ENCODE measurements at regions not wholly inside any gene's neighbourhood (a gene's known extent, or its start where the extent isn't known, plus 50 kb on each side); places are given as distances from the start of the nearest gene placed in this dataset.

DNA sequence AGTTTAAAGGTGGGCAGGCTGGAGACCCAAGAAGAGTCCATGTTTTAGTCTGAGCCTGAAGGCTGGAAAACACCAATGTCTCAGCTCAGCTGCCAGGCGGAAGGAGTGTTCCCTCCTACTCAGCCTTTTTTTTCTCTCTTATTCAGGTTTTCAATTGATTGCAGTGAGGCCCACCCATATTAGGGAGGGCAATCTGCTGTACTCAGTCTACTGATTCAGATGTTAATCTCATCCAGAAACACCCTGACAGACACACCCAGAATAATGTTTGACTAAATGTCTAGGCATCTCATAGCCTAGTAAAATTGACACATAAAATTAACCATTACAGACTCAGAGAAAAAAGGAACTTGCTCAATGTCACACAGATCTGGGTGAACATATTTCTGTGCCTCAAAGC is 347.1 kb downstream of the GBA3 start:
- no peaks in the 10 kb centered on the region for H3K36me3 Mint-ChIP-seq (ENCODE audit: low read depth)
- H3K4me1 Mint-ChIP-seq (ENCODE audit: low read depth) = no peaks in the 10 kb centered on the region
- Histone ChIP-seq H3K36me3 (ENCODE audit: insufficient read depth, low read length) (no peaks in the 10 kb centered on the region), H3K4me1 (ENCODE audit: insufficient read depth, low read length) (no peaks in the 10 kb centered on the region), H3K27ac (ENCODE audit: low read depth in 1 of 2, low read length in 2 of 2) (no peak overlapping the region), H3K4me3 (ENCODE audit: low read length) (no peak overlapping the region), H3K27me3 (ENCODE audit: control insufficient read depth in 1 of 2, insufficient read depth in 2 of 2, low read length in 2 of 2) (no peaks in the 10 kb centered on the region), H3K9me3 (ENCODE audit: control insufficient read depth in 1 of 2, insufficient read depth in 1 of 2, low read length in 2 of 2) (peaks cover 0 to 12% of the 10 kb centered on the region in 2 experiments)
- H3K27ac Mint-ChIP-seq = no peak overlapping the region
- H3K9me3 Mint-ChIP-seq = peaks cover 2% of the 10 kb centered on the region
- TF ChIP-seq, protein P1, sequence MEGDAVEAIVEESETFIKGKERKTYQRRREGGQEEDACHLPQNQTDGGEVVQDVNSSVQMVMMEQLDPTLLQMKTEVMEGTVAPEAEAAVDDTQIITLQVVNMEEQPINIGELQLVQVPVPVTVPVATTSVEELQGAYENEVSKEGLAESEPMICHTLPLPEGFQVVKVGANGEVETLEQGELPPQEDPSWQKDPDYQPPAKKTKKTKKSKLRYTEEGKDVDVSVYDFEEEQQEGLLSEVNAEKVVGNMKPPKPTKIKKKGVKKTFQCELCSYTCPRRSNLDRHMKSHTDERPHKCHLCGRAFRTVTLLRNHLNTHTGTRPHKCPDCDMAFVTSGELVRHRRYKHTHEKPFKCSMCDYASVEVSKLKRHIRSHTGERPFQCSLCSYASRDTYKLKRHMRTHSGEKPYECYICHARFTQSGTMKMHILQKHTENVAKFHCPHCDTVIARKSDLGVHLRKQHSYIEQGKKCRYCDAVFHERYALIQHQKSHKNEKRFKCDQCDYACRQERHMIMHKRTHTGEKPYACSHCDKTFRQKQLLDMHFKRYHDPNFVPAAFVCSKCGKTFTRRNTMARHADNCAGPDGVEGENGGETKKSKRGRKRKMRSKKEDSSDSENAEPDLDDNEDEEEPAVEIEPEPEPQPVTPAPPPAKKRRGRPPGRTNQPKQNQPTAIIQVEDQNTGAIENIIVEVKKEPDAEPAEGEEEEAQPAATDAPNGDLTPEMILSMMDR (IDR thresholded peaks at IDR 0.05) = no peak
- ATAC-seq (ENCODE audit: poor library complexity) (no peak), DNase-seq (no peak)
- intact Hi-C loops (cut with DNase I, micrococcal nuclease) = no loop called here
- no peaks in the 10 kb centered on the region for H3K27me3 Mint-ChIP-seq
- CTCF ChIA-PET = no interaction called here
- POLR2A ChIA-PET = no interaction called here
- no peak overlapping the region for H3K4me3 Mint-ChIP-seq

DNA sequence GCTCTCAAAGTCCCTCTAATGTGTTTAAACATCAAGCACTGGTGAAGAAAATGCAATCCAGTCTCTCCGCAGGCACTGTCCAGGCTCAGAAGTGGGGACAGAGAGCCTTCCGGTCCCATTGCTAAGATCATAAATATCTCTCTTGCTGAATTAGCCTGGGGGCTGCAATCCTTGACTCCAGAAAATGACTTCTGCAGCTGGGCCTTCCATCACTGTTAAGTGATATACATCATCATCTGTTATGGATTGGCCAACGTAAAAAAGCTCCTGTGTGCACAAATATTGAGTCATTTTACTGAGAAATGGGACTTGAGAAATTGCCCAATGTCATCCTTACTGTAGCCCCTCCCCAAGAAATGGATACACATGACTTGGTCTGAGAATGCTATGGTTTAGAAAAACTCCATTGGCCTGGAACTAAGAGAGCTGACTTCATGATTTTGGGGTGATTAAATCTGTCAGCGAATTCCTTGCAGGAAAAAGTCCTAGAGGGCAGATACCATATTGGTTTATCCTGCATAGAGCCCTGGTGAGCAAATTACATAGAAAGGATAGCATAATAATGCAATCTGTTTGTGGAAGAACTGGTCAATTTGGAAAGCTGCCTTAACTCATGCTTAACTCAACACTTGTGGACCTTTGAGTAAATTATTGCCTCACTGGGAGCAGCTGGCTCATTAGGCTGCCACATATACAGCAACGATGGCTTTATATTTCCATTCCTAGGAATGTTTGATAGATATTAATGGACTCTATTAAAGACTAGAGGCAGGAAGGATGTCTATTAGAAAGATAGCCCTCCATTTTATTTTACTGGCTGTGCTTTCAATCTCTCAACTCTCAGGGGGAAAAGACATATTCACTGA is 346.1 kb downstream of the GBA3 start:
- H3K9me3 Mint-ChIP-seq = peaks cover 2% of the 10 kb centered on the region
- H3K4me1 ChIP-seq (ENCODE audit: insufficient read depth, low read length) = no peaks in the 10 kb centered on the region
- ChIA-PET POLR2A (no interaction called here), CTCF (no interaction called here)
- peaks cover 0 to 12% of the 10 kb centered on the region in 2 experiments for H3K9me3 ChIP-seq (ENCODE audit: control insufficient read depth in 1 of 2, insufficient read depth in 1 of 2, low read length in 2 of 2)
- intact Hi-C loops (cut with DNase I, micrococcal nuclease) = no loop called here
- H3K27ac ChIP-seq (ENCODE audit: low read depth in 1 of 2, low read length in 2 of 2) = no peak overlapping the region
- H3K27ac Mint-ChIP-seq = no peak overlapping the region
- H3K4me3 ChIP-seq (ENCODE audit: low read length) = no peak overlapping the region
- no peak for ATAC-seq (ENCODE audit: poor library complexity)
- TF ChIP-seq, protein P1 (IDR thresholded peaks at IDR 0.05) = no peak
- H3K27me3 ChIP-seq (ENCODE audit: control insufficient read depth in 1 of 2, insufficient read depth in 2 of 2, low read length in 2 of 2) = no peaks in the 10 kb centered on the region
- H3K4me1 Mint-ChIP-seq (ENCODE audit: low read depth) = no peaks in the 10 kb centered on the region
- no peaks in the 10 kb centered on the region for H3K27me3 Mint-ChIP-seq
- no peak for DNase-seq
- no peak overlapping the region for H3K4me3 Mint-ChIP-seq
- H3K36me3 Mint-ChIP-seq (ENCODE audit: low read depth) = no peaks in the 10 kb centered on the region
- H3K36me3 ChIP-seq (ENCODE audit: insufficient read depth, low read length) = no peaks in the 10 kb centered on the region

DNA sequence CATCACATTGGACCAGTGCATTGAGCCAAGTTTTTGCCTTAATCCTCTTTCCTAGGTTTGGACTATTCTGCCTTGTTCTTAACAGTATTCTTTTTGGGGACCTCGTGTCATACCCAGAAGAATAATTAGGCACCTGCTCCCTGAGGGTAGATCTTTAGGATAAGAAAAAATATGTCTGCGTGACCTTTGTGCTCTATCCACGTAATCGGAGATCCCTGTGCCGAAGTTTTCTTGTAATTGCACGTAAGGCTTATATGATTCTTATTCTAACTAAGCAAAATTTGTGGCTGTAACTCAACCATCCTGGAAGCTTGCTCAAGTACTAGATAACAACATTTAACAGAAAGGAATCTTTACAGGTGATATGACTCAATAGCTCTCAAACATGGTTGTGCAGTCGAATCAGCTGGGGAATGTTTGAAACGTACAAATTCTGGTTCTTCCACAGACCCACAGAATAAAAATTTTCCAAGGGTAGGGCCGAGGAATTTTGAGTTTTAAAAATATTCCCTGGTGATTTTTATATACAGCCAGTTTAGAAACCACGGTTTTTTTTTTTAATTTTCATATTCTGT is 344.3 kb downstream of the GBA3 start:
- ChIA-PET CTCF (no interaction called here), POLR2A (no interaction called here)
- Mint-ChIP-seq H3K9me3 (no peaks in the 10 kb centered on the region), H3K4me3 (no peak overlapping the region), H3K4me1 (ENCODE audit: low read depth) (no peaks in the 10 kb centered on the region), H3K36me3 (ENCODE audit: low read depth) (no peaks in the 10 kb centered on the region), H3K27ac (no peak overlapping the region), H3K27me3 (no peaks in the 10 kb centered on the region)
- ATAC-seq (ENCODE audit: poor library complexity) (no peak), DNase-seq (no peak)
- no peak overlapping the region for H3K4me3 ChIP-seq (ENCODE audit: low read length)
- no peaks in the 10 kb centered on the region for H3K36me3 ChIP-seq (ENCODE audit: insufficient read depth, low read length)
- TF ChIP-seq, protein P1 (IDR thresholded peaks at IDR 0.05) = no peak
- no peaks in the 10 kb centered on the region for H3K4me1 ChIP-seq (ENCODE audit: insufficient read depth, low read length)
- peaks cover 0 to 12% of the 10 kb centered on the region in 2 experiments for H3K9me3 ChIP-seq (ENCODE audit: control insufficient read depth in 1 of 2, insufficient read depth in 1 of 2, low read length in 2 of 2)
- intact Hi-C loops (cut with DNase I, micrococcal nuclease) = no loop called here
- no peak overlapping the region for H3K27ac ChIP-seq (ENCODE audit: low read depth in 1 of 2, low read length in 2 of 2)
- no peaks in the 10 kb centered on the region for H3K27me3 ChIP-seq (ENCODE audit: control insufficient read depth in 1 of 2, insufficient read depth in 2 of 2, low read length in 2 of 2)

Measured in CD4-positive, alpha-beta T cell (primary cell).